Progenitor cell of endocrine pancreas (in vitro differentiated cells): ENCODE measurements at regions not wholly inside any gene's neighbourhood (a gene's known extent, or its start where the extent isn't known, plus 50 kb on each side); places are given as distances from the start of the nearest gene placed in this dataset.
"Not testable (repeated sequence)": the region's sequence is repeated elsewhere in the genome, so short reads cannot be mapped to it uniquely, and the experiment has no call there.

Experiments
- DNase-seq: peaks from one replicate; pipeline ENCODE4 v3.0.0; 2021; ENCODE audit warnings: low spot score; ENCODE audit not compliant: unreplicated experiment
- H3K27ac Mint-ChIP-seq: 2 replicates; pipeline ENCODE4 v1.8.0; 2021; ENCODE audit warnings: mild to moderate bottlenecking, moderate library complexity, mixed read lengths
- H3K27me3 Mint-ChIP-seq: 2 replicates; pipeline ENCODE4 v1.8.0; 2021; ENCODE audit warnings: mixed read lengths
- H3K36me3 Mint-ChIP-seq: 2 replicates; pipeline ENCODE4 v1.8.0; 2022; ENCODE audit warnings: mixed read lengths; ENCODE audit not compliant: insufficient read depth
- H3K4me1 Mint-ChIP-seq: 2 replicates; pipeline ENCODE4 v1.8.0; 2021; ENCODE audit warnings: low read depth, mixed read lengths
- H3K4me3 Mint-ChIP-seq: 2 replicates; pipeline ENCODE4 v1.8.0; 2021; ENCODE audit warnings: low read depth, mild to moderate bottlenecking, moderate library complexity, mixed read lengths
- H3K9me3 Mint-ChIP-seq: 2 replicates; pipeline ENCODE4 v1.8.0; 2021; ENCODE audit warnings: low read depth, mixed read lengths
- TF ChIP-seq, protein P1 (sequence below): fragments of 200-600 bp; sonication (generic); IDR thresholded peaks from one replicate; pipeline ENCODE4 v1.5.0; 2021; ENCODE audit warnings: antibody characterized with exemption, mild to moderate bottlenecking; ENCODE audit not compliant: unreplicated experiment

DNA sequence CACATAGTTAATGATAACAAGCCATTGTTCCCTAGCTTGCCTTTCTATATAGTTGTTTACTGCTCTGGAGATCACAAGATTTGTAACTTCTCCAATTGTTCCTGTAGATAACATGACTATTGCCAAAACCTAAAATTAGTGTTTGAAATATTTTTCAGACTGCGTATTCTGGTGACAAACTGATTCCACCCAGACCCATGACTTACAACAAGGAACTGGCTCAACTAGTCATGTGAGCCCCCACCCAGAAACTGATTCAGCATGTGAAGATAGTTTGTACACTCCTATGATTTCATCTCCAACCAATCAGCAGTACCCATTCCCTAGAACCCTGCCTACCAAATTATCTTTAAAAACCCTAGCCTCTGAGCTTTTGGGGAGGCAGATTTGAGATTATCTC is 131.4 kb upstream of the BCL9 start:
- no peak for DNase-seq
- Mint-ChIP-seq H3K27me3 (no peaks in the 10 kb centered on the region), H3K27ac (no peak overlapping the region), H3K9me3 (peaks cover 20% of the 10 kb centered on the region), H3K4me1 (no peaks in the 10 kb centered on the region), H3K4me3 (no peak overlapping the region), H3K36me3 (no peaks in the 10 kb centered on the region)
- TF ChIP-seq, protein P1, sequence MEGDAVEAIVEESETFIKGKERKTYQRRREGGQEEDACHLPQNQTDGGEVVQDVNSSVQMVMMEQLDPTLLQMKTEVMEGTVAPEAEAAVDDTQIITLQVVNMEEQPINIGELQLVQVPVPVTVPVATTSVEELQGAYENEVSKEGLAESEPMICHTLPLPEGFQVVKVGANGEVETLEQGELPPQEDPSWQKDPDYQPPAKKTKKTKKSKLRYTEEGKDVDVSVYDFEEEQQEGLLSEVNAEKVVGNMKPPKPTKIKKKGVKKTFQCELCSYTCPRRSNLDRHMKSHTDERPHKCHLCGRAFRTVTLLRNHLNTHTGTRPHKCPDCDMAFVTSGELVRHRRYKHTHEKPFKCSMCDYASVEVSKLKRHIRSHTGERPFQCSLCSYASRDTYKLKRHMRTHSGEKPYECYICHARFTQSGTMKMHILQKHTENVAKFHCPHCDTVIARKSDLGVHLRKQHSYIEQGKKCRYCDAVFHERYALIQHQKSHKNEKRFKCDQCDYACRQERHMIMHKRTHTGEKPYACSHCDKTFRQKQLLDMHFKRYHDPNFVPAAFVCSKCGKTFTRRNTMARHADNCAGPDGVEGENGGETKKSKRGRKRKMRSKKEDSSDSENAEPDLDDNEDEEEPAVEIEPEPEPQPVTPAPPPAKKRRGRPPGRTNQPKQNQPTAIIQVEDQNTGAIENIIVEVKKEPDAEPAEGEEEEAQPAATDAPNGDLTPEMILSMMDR, result no peak

DNA sequence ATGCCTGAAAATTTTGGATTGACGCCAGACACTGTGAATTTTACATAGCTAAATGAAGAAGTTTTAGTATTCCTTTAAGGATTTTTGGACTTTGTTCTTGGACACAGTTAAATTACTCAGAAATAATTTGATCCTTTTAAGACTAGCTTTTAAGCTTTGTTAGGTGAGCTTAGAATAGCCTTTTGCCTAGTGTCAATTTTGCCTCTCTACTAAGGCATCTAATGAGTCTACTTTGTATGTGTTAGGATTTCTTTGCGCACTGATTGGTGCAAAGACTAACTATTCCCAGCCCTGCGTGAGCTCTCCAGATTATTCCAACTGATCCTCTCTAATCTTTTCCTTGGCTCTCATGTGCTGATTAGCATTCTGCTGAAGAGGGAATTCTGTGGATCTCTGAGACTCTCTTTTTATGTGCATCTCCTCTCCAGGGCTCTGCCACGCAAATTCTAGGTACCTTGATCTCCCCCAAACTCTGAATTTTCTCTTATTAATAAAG is 128.1 kb upstream of the BCL9 start:
- H3K27me3 Mint-ChIP-seq, result no peaks in the 10 kb centered on the region
- no peak overlapping the region for H3K27ac Mint-ChIP-seq
- H3K36me3 Mint-ChIP-seq, result no peaks in the 10 kb centered on the region
- DNase-seq, result no peak
- no peaks in the 10 kb centered on the region for H3K4me1 Mint-ChIP-seq
- no peak overlapping the region for H3K4me3 Mint-ChIP-seq
- peaks cover 20% of the 10 kb centered on the region for H3K9me3 Mint-ChIP-seq
- TF ChIP-seq, protein P1, result no peak

DNA sequence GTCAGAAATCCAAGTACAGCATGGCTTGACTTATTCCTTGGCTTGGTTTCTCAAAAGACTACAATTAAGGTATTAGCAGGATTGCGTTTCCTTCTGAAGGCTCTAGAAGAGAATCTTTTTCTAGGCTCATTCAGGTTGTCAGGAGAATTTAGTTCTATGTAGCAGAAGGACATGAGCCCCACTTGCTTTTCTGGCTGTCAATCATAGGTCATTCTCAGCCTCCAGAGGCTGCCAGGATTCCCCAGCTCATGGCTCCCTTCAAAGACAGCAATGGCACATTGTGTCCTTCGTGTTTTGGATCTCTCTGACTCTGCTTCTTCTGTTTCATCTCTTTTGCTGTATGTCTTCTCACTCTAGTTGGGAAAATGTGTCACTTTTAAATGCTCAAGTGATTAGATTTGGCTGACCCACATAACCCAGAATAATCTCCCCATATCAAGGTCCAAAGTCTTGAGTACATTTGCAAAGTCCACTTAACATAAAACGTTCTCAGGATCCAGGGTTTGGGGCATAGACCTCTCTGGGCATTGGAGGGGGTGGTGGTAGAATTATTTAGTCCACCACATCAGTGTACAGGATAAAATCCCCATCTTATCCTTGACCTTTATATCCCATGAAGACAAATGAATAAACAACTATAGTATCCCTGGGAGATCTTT is 126.7 kb upstream of the BCL9 start:
- H3K36me3 Mint-ChIP-seq, result no peaks in the 10 kb centered on the region
- H3K4me3 Mint-ChIP-seq, result no peak overlapping the region
- no peaks in the 10 kb centered on the region for H3K4me1 Mint-ChIP-seq
- no peak for DNase-seq
- H3K27me3 Mint-ChIP-seq, result no peaks in the 10 kb centered on the region
- TF ChIP-seq, protein P1, result no peak
- no peak overlapping the region for H3K27ac Mint-ChIP-seq
- H3K9me3 Mint-ChIP-seq, result peaks cover 13% of the 10 kb centered on the region

DNA sequence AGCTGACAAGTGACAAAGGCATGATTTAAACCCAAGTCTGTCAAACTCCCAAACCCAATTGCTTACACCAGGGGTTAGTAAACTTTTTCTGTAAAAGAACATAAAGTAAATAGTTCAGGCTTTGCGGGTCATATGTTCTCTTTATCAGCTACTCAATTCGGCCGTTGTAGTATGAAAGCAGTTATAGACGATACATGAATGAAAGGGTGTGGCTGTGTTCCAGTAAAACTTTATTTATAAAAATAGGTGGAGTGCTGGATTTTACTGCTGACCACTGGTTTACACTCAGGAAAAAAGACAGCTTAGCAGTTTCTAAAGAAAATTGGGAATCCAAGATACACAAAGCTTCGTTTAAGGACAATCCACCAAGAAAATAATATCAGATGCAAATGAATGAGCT is 124.3 kb upstream of the BCL9 start:
- no peak for DNase-seq

DNA sequence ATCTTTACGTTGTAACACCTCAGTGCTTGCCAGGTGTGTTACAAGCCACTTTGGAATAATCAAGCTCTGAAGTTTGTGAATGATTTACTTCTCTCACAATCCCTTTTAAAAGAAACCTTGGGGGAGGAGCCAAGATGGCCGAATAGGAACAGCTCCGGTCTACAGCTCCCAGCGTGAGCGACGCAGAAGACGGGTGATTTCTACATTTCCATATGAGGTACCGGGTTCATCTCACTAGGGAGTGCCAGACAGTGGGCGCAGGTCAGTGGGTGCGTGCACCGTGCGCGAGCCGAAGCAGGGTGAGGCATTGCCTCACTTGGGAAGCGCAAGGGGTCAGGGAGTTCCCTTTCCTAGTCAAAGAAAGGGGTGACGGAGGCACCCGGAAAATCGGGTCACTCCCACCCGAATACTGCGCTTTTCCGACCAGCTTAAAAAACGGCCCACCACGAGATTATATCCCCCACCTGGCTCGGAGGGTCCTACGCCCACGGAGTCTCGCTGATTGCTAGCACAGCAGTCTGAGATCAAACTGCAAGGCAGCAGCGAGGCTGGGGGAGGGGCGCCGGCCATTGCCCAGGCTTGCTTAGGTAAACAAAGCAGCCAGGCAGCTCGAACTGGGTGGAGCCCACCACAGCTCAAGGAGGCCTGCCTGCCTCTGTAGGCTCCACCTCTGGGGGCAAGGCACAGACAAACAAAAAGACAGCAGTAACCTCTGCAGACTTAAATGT is 118.0 kb upstream of the BCL9 start:
- not testable (repeated sequence) for H3K36me3 Mint-ChIP-seq, H3K4me1 Mint-ChIP-seq, H3K9me3 Mint-ChIP-seq, H3K27me3 Mint-ChIP-seq, DNase-seq, H3K27ac Mint-ChIP-seq
- peak overlapping the region; percentile 38 for H3K4me3 Mint-ChIP-seq

More for the DNA sequence above, 124.3 kb upstream of the BCL9 start:
- TF ChIP-seq, protein P1, result no peak
- H3K4me3 Mint-ChIP-seq, result no peak overlapping the region
- no peaks in the 10 kb centered on the region for H3K27me3 Mint-ChIP-seq
- no peaks in the 10 kb centered on the region for H3K36me3 Mint-ChIP-seq
- H3K9me3 Mint-ChIP-seq, result no peaks in the 10 kb centered on the region
- no peak overlapping the region for H3K27ac Mint-ChIP-seq
- H3K4me1 Mint-ChIP-seq, result no peaks in the 10 kb centered on the region

DNA sequence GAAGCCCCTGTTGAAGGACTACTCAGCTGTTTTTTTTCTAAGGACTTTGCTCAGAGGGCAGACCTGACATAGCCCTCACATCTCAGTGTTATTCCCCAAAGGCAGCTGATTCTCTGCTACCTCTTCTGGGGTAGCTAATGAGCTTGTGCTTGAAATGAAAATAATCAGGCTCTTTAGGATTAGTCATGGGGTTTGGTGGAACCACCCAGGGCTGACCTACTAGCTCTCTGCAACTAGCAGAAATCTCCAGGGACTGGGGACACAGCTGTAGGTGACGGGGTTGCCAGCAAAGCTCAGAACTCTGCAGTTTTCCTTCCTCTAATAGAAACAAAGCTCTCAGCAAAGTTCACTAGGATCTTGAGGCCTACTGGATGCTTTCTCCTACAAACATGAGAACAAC is 106.4 kb upstream of the BCL9 start:
- Mint-ChIP-seq H3K9me3 (no peaks in the 10 kb centered on the region), H3K36me3 (no peaks in the 10 kb centered on the region), H3K4me3 (no peak overlapping the region), H3K4me1 (no peaks in the 10 kb centered on the region), H3K27ac (no peak overlapping the region), H3K27me3 (peaks cover 4% of the 10 kb centered on the region)
- TF ChIP-seq, protein P1, result no peak
- no peak for DNase-seq
